GM21423 (cell line): ENCODE measurements at regions not wholly inside any gene's neighbourhood (a gene's known extent, or its start where the extent isn't known, plus 50 kb on each side); places are given as distances from the start of the nearest gene placed in this dataset.

Experiments
- ATAC-seq: cut with Tn5 transposase; IDR thresholded peaks from one replicate; pipeline ENCODE4 v1.9.1; 2021; ENCODE audit warnings: mild to moderate bottlenecking, moderate library complexity; ENCODE audit not compliant: unreplicated experiment

DNA sequence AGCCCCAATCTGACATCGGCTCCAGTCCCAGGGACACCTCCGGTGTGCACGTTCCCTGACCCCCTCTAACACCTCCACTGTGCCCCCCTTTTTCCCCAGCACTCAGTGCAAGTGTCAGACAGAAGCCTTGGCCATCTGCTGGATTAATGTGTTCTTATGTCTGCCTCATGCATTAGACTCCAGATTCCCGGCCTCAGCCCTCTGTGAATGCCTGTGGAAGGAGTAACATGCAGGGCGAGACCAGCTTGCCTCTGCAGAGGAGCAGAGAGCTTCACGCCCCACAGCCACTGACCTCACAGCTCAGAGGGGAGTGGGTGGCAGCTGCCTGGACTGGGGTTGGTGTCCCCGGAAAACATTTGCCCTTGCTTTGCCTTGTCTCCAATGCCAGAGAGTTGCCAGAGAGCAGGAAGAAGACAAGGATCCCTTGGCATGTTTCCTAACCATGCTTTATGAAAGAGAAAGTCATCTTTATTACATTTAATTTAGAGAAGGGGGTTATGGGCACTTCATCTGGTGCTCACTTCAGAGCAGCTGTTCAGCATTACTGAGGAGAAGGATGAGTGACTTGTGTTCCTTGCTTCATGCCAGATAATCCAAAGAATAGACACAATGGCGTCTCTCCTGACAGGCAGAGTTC is 91.6 kb upstream of the CXCL12 start:
- no peak for ATAC-seq

GRCh38 chr10:44477046-44477425 is 92.1 kb upstream of the CXCL12 start:
- no peak for ATAC-seq

DNA sequence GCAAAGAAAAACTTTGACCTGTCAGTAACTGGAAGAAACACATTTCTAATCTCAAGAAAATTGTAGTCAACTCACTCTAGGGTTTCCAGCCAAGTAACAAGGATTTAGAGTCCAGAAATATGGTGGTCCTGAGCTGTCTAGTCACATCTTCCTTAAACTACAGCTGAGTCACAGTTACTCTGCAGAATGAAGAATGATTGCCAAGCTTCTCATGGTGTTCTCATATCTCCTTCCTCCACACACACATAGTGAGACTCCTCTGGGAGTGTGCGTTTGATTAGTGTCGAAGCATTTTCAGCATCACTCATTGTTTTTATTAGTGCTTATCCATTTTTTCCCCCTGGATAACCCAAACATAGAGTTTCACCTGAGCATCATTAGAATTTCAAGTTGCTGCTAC is 93.1 kb upstream of the CXCL12 start:
- no peak for ATAC-seq

- no peak for ATAC-seq
Measured at GRCh38 chr10:44478876-44479705, 94.2 kb upstream of the CXCL12 start.

DNA sequence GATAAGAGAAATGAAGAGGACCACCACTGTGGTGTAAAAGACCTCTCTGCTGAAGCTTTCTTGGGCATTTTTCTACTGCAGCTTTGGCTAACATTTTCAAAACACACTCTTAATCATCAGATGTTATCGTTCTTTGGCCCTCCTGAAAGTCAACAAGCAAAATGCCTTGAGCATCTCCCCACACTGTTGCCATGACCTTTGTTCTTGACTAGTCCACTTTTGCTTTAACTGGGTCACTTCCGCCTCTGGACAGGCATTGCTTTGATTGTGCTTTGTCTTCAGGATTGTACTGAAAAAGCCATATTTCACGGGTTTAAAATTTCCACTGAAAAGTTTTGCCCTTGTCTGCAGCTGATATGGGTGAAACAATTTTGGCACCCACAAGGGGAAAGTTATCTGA is 107.8 kb upstream of the CXCL12 start:
- no peak for ATAC-seq

GRCh38 chr10:44498222-44498621 is 113.3 kb upstream of the CXCL12 start:
- no peak for ATAC-seq

- no peak for ATAC-seq
Measured at GRCh38 chr10:44500451-44500850, 115.6 kb upstream of the CXCL12 start.

DNA sequence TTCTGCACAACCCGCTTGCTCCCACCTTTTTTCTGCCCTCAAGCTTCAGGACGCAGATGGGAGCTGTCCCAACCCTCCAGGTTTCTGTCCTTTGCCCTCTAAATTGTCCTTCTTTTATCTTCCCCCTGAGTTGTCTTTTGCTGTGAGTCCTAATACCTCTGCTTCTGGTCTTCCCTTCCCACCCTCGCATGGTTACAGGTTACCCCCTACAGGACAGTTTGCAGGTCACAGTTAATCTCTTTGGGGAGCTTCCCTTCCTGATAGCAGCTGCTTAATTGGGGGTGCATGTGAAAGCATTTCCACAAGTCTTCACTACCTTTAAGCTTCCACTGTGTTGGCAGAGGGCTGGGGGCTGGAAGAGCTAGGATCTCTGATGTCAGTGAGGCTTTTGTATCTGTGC is 121.5 kb upstream of the CXCL12 start:
- no peak for ATAC-seq

GRCh38 chr10:44510379-44511115 is 125.7 kb upstream of the CXCL12 start:
- no peak for ATAC-seq

- no peak for ATAC-seq
Measured at GRCh38 chr10:44511166-44511565, 126.3 kb upstream of the CXCL12 start.

GRCh38 chr10:44511601-44512000 is 126.7 kb upstream of the CXCL12 start:
- ATAC-seq, result no peak

GRCh38 chr10:44512431-44513022 is 127.6 kb upstream of the CXCL12 start:
- no peak for ATAC-seq

GRCh38 chr10:44513591-44513990 is 128.7 kb upstream of the CXCL12 start:
- no peak for ATAC-seq

DNA sequence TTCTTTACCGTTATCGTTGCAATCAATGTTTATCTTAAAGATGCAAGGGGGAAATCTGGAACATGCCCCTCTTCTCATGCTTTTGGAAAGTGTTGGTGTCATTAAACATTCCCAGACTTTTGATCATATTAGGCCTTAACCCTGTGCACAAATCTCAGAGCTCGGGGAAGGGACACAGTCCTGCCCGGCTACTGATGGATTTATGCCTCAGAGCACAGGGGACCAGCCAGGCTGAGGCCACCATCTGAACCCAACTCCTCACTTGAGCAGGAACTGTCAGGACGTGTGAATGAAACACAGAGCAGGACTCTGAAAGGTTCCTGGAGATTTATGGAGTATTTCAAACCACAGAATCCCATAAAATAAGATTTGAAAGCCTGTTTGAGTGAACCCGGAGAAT is 132.0 kb upstream of the CXCL12 start:
- ATAC-seq, result no peak

- no peak for ATAC-seq
Measured at GRCh38 chr10:44517635-44518034, 132.7 kb upstream of the CXCL12 start.

GRCh38 chr10:44519361-44519760 is 134.5 kb upstream of the CXCL12 start:
- no peak for ATAC-seq

- ATAC-seq, result no peak
Measured at GRCh38 chr10:44520651-44521050, 135.8 kb upstream of the CXCL12 start.

- no peak for ATAC-seq
Measured at GRCh38 chr10:44539178-44539577, 154.3 kb upstream of the CXCL12 start.

DNA sequence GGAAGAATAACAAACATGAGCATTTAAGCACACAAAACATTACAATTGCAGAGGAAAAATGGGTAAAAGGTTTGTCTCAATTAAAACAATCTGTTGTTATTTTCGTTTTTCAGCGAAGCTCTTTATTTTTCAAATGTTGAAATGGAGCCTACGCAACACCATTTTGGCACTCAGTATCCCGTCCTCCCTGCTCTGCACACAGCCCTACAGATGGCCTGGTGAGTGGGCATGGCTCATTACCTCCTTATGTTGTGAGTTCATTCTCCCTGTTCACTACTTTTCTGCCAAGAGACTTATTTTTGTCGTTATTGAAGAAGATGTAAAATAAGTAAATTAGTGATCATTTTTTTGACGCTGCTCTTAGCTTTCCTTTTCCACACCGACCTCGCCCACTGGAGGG is 167.8 kb upstream of the CXCL12 start:
- ATAC-seq, result no peak

DNA sequence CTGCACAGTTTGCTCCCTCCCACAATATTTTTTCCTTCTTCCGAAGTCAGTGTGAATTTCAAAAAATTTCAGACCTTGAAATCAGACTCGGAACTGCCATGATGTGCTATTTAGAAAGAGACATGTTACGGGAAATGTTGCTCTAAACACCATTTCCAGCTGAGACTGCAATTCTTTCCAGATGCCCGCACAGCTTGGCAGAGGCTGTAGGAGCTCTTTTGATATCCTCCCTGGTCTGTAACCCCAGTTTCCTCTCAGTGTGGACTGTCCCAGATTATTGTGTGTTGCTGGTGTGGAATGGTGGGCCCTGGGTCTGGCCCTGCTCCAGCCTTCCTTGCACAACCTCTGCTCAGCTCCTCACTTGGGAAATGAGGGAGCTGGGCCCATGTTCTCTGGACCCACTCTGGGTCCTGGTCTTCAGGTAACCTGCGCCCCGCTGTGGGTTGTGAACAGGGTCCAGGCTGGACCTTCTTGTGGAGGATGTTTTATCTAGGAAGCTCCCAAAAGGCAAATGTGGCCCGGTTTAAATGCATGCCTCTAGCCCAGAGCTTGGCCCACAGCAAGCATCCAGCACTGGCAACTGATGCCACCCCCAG is 172.8 kb upstream of the CXCL12 start:
- ATAC-seq, result no peak

DNA sequence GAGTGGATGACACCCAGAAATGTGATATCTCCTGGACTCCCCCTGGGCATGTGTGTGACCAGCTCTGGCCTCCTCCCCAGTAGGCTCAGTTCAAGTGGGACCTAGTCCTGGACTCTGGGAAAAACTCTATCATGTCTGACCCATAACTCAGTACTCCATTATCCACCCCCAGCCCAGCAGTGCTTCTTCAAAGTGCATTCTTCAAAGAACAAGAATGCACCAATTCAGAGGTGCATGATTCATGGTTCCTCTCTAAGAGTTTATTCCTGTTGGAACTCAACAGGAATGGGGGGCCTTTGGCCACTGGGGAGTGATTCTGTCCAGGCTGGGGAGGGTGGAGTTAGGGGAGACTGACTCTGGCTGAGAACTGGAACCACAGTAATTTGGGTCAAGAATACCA is 173.6 kb upstream of the CXCL12 start:
- ATAC-seq, result no peak
